HG03457 (cell line): ENCODE measurements at regions not wholly inside any gene's neighbourhood (a gene's known extent, or its start where the extent isn't known, plus 50 kb on each side); places are given as distances from the start of the nearest gene placed in this dataset.
"Not testable (repeated sequence)": the region's sequence is repeated elsewhere in the genome, so short reads cannot be mapped to it uniquely, and the experiment has no call there.

ENCODE experiments used
- ATAC-seq: cut with Tn5 transposase; IDR thresholded peaks from one replicate; pipeline ENCODE4 v1.9.1; 2021; ENCODE audit warnings: moderate number of reproducible peaks; ENCODE audit not compliant: unreplicated experiment

DNA sequence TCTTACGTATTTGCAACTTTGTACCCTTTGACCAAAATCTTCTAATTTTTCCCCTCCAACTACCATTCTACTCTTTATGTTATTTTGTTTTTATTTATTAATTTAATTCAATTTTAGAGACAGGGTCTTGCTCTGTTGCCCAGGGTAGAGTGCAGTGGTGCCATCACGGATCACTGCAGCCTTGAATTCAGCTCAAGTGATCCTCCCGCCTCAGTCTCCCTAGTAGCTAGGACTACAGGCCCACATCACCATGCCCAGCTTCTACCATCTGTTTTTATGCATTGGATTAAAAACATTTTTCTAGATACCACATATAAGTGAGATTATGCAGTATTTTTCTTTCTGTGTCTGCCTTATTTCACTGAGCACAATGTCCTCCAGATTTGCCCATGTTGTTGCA, 2912.5 kb downstream of the RPIA start:
- ATAC-seq: not testable (repeated sequence)

- ATAC-seq: not testable (repeated sequence)
Observed at GRCh38 chr2:91604629-91605028, 2913.2 kb downstream of the RPIA start.

- ATAC-seq: not testable (repeated sequence)
Observed at GRCh38 chr2:91623739-91624138, 2932.3 kb downstream of the RPIA start.

GRCh38 chr2:91628471-91628870, 2937.0 kb downstream of the RPIA start:
- ATAC-seq: not testable (repeated sequence)

DNA sequence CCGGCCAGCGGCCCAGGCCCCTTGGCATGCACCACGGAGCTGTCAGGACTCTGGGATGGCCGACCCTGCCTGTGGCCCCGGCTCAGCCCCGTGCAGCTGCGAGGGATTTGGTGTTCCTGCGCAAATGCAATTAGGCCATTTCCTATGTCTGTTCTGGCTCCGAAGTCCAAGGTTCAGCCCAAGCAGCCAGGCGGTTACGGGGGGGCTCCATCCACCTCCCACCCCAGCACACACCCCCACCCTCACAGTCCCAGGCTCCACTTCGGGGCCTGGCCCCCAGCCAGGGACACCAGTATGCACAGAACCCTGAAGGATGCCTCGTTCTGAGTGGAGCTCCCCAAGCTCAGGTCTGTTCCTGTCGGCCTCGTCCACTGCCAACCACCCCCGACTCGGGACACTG, 2965.7 kb downstream of the RPIA start:
- ATAC-seq: not testable (repeated sequence)

- ATAC-seq: not testable (repeated sequence)
Observed at GRCh38 chr2:91658336-91658735, 2966.9 kb downstream of the RPIA start.

DNA sequence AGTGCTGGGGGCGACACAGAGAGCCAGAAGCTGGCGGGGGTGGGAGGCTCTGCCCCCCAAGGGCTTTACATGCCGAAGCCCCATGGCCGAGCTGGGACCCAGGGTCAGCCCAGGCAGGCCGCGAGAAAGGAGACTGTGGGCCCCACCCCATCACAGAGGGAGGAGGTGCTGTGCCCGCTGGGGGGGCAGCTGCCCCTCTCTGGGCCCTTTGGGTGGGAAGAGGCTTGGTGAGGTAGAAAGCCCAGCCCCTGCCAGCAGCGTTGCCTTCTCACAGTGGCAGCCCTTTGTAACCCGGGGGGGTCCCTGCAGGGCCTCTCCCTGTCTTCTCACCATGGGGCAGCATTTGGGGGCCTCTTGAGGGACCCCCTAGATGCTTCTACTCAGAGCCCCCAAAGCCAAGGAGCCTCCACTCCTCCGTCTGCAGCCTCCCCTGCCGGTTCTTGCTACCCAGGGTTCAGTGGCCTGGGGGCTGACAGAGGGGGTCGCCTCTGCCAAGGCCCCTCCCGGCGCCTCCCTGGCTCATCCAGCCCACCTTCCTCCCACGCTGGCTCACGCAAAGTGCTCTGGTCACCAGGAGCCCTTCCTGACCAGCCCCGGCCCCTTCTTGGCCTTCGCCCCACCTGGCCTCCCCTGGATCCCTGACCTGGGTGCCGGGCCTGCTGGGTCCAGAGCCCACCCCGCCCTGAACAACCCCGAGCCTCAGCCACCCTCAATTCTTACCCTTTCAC, 2967.9 kb downstream of the RPIA start:
- not testable (repeated sequence) for ATAC-seq

DNA sequence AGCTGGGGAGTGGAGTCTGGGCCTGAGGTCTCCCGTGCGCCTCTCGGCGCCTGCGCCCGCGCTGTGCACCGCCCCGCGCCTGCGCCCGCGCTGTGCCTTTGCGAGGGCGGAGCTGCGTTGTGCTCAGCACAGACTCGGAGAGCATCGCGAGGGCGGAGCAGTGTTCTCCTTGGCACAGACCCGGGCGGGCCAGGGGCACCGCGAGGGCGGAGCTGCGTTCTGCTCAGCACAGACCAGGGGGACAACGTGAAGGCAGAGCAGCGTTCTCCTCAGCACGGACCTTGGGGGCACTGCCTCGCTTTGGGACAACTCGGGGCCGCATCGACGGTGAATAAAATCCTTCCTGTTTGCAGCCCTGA, 2968.4 kb downstream of the RPIA start:
- peak; percentile 100 for ATAC-seq

DNA sequence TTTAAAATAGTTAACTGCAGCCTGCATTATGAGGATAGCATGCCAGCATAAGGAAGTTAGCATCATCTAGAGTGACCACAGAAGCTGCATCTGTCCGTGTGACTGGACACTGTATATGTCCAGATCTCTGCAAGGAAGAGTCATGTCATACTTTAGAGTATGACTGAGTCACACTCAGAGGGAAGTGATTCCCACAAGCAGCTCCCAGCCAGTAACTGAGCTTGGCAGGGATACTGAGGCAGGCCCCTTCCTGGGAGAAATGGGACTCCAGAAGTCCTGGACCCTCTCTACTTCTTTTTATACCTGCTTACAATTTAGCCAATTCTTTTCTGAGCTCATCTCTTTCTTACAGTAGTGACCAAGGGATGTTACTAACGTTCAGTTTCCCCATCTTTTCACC, 2975.9 kb downstream of the RPIA start:
- not testable (repeated sequence) for ATAC-seq

- ATAC-seq: not testable (repeated sequence)
Observed at GRCh38 chr2:91685541-91685940, 2994.1 kb downstream of the RPIA start.

GRCh38 chr2:91686046-91686445, 2994.6 kb downstream of the RPIA start:
- not testable (repeated sequence) for ATAC-seq
